ENCODE measurements at regions not wholly inside any gene's neighbourhood (a gene's known extent, or its start where the extent isn't known, plus 50 kb on each side); places are given as distances from the start of the nearest gene placed in this dataset.

DNA sequence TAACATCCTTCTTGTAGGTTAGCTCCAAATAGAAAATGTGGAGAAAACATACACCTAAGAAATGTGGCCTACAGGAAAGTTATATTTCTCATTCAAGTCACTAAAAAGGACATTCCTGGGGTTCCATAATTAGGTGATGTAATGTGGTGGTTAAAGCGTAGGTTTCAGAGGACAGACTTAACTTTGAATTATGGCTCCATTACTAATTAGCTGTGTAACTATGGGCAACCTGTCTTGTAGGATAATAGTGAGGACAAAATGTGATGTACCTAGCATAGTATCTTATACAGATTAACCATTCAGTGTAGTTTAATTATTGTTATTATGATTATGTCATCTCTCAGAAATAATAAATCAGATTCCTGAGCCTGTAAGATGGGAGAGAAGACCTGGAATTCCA is 602.5 kb downstream of the TSN start:
- DNase-seq: no peak

GRCh38 chr2:122358729-122359128 is 603.3 kb downstream of the TSN start:
- DNase-seq: no peak

DNA sequence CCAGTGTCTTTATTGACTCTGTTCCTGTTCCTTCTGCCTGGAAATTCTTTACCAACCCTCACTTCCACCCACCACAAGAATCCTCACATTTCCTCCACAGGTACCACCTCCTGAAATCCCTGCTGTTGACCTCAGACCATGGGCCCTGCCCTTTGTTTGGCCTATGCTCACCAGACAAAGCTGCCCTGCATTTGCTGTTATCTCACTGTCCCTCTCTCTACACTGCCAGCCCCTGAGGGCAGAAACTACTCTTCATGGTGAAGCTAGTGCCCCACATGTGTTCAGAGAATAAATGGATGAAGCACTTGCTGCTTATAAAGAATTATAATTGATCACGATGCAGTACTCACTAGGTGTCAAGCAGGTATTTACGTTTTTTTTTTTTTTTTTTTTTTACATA is 608.4 kb downstream of the TSN start:
- peak in 1 of 3 donors; percentile 7 for DNase-seq

DNA sequence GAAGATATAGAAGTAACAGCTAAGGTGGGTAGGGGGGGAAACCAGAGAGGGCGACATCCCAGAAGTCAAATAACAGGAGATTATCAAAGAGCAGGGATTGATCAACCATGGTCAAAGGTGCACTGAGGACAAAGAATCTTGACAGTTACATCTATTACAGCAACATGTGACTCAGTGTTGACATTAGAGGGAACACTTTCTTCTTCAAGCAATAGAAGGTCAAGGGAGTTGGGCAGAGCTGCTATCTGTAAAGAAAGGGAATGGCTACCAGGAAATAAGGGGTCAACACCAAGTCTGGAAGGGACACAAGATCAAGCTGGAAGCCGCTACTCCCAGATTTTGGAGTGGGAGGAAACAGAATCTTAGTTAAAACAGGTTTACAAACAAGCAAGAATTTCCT is 611.0 kb downstream of the TSN start:
- peak in 1 of 3 donors; percentile 9 for DNase-seq

- DNase-seq: no peak
Measured at GRCh38 chr2:122366969-122367645, 611.7 kb downstream of the TSN start.

DNA sequence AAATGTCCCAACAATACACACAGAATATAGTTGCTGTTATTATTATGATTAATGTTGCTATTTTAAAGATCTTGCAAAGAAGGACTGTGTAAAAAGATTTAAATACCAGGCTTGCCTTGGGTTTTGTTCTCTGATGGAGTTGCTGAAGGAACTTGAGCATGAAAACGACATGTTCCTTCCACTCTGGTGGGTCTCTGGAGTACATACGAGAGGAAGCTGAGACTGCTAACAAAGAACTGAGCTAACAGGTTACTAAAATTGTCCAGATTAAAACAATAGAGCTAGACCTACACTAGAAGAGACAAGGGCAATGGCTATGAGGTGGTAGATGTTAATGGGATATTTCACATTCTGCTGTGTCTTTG is 612.2 kb downstream of the TSN start:
- DNase-seq: no peak

GRCh38 chr2:122368576-122369243 is 613.3 kb downstream of the TSN start:
- DNase-seq: no peak

DNA sequence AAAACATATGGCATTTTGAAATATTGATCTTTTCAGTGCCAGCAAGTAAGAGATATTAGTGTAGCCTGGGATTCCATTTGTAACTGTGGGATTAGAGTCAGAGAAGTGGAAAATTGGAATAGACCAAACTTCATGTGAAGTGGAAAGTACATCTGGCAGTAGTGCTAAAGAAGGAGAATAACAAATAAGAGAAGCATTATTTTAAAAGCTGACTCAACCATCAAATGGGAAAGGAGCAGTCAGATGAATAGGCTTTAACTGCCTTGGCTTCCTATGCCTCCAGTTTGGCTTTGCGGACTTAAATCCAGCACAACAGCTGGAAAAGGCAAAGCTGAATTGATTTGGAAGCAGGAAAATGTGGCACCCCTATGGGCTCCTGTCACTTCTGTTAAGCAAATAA is 623.1 kb downstream of the TSN start:
- DNase-seq: no peak

GRCh38 chr2:122384768-122385333 is 629.4 kb downstream of the TSN start:
- DNase-seq: no peak

GRCh38 chr2:122388208-122388607 is 632.8 kb downstream of the TSN start:
- DNase-seq: no peak

DNA sequence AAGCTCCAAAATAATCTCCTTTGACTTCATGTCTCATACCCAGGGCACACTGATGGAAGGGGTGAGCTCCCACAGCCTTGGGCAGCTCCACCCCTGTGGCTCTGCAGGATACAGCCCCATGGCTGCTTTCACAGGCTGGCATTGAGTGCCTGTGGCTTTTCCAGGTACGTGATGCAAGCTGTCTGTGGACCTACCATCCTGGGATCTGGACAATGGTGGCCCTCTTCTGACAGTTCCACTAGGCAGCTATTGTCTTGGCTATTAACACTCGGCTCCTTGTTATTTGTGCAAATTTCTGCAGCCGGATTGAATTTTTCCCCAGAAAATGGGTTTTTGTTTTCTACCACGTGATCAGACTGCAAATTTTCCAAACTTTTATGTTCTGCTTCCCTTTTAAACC is 634.2 kb downstream of the TSN start:
- no peak for DNase-seq

DNA sequence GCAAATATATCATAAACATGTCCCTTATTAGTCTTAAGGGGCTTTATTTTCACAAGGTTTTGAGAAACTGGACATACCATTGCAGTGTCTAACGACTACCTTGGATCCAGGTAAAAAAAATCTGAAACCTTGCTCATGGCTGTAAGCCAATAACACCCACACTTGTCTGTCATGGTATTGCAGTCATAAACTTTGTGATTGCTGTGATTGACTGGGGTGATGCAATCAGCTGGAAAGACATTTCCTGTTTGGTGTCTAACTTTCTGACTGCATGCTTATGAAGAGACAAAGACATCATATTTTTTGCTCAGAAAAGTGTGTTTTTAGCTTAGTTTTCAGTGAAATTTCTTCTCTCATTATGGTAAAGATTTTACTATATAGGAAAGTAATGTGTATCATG is 635.0 kb downstream of the TSN start:
- DNase-seq: peak in 1 of 3 donors; percentile 0

GRCh38 chr2:122391726-122392125 is 636.3 kb downstream of the TSN start:
- no peak for DNase-seq

GRCh38 chr2:122395687-122396086 is 640.2 kb downstream of the TSN start:
- DNase-seq: no peak

DNA sequence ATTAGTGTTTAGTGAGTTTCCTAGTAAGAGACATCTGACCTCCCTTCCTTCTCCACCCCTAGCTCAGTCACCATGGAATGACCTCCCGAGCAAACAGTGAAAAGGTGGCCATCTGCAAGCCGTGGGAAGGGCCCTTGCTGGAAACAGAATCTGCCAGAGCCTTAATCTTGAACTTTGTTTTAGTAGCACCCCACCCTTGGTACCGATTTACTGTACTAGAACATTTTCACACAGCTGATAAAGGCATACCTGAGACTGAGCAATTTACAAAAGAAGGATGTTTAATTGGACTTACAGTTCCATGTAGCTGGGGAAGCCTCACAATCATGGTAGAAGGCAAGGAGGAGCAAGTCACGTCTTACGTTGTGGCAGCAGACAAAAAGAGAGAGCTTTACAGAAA is 655.8 kb downstream of the TSN start:
- no peak for DNase-seq

DNA sequence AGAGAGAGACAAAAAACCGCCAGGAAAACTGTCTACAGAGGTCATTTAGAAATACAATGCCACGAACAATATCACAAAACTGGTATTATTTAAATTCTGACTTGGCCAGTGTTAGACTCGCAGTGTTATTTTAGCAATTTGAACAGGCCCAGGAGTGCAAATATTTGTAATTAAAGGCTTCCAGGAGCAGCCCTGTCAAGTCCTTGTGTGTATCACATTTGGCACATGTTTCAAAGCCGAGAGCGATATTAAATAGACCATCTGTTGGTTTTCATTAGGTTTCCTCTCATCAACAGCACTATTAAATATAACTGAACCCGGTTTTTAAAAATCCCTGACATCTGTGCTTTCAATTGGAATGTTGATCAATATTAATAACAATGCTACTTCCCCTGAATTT is 656.9 kb downstream of the TSN start:
- no peak for DNase-seq

- DNase-seq: no peak
Measured at GRCh38 chr2:122414902-122415301, 659.5 kb downstream of the TSN start.

DNA sequence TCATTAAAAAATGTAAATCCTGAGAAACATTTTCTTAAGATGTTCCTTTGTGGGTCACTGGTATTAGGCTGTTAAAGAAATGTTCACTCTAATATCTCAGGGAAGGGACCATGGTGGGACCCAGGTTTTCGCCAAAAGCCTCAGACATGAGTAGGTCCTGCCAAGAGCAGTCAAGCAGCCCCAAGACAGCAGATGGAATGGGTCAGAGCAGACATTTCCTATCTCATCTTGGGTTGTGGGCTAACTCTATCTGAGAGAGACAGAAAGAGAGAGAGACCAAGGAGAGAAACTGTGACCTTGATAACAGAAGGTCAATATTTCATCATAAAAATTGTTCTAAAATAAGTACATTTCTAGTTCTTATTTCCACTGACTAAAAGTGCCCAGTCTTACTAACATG is 661.7 kb downstream of the TSN start:
- DNase-seq: no peak

DNA sequence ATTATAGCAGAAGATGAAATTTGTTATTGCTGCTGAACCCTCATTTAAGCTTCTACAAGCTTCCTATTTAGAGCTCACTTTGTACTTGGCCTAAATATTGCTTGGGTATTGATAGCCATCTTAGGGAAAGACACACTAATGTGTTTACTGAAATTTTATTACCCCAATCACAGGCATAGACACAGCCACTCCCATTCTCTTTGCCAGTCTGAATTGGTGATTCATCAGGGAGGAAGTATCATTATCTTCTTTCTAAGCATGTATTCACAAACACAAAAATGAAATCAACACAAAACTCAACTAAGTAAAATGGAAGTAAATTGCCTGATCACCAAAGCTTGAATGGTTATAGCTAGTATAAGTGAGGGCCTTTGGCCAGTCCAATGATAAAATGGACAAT is 666.3 kb downstream of the TSN start:
- DNase-seq: no peak

DNA sequence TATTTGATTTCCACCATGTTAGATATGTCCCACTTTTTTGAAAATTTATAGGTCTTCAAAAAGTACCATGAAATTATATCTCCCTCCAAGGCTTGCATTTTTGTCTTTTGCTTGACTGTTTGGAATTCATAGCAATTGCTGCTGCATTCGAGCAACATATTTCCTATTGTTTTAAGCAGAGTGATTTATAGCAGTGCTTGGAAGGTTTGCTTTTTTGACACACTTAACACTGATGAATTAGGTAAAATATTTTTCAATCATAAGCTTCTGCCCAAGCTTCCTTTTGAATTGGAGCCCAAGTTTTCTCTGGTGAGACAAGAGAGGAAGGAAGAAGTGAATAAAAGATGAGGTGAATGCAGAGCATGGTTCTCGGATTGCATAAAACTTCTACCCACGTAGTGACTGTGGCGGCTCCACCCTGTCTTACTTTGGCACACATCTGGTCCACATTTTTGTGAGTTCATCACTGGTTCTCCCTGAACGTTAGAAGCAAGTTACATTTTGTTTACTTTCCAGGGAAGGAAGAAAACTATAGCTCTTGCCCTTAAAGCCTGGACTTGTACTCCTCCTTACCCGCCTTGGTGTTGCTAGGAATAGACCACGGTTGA is 667.0 kb downstream of the TSN start:
- DNase-seq: no peak

DNA sequence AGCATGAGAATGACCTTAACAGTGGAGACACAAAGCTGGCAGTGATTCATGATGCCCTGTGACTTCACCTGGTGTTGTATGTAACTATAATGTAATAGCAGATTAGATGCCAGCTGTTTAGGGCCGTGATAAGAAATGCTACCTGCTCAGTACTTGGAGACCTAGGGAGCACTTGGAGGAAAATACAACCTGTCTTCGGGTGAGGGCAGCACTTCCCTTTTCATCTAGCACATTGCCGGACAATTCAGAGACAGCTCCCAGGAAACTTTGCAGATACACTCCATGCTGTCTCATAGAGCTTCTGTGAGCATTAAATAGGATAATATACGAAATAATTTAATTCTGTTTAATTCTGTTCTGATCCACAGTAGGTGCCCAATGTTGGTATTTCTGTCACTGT is 668.5 kb downstream of the TSN start:
- DNase-seq: no peak

DNA sequence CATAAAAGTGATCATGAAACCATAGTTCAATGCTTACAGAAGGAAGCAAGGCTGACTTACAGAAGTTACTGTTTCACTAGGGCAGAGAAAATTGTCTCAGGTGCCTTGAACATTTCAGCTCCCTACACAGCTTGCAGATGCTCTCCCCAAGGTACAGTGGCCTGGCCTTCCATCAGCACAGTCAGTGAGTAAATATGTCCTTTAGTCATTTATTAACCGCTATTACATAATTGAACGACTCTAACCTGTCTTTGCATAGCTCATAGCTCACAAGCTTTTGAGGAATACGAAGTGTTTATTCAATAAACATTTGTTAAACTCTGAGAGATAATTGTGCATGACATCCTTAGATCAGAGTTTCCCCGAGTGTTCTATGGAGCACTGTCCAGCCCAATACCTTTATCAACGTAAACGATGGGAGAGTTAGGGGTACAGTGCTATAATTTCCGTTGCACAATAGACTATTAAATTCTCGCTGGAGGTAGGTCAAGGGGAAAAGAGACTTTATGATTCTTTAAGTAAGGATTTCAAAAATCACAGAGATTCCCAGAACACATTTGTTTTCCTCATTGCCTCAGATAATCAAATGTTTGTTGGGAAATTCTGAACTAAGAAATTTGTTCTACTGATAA is 677.8 kb downstream of the TSN start:
- DNase-seq: no peak

- no peak for DNase-seq
Measured at GRCh38 chr2:122445003-122445402, 689.6 kb downstream of the TSN start.

DNA sequence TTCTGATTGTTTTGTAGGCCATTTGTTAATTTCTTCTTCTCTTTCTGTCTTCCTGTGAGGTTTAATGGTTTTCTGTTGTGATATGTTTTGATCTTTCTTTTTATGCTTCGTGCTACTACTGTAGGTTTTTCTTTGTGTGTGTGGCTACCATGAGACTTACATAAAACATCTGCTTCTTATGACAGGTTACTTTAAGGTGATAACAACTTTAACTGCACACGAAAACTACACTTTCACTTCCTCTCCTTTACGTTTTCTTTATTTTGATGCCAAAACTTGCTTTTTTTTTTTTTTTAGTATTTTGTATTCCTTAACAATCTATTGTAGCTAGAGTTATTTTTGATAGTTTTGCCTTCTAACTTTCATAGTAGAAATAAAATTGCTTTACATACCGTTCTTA is 691.3 kb downstream of the TSN start:
- DNase-seq: no peak
